Urinary bladder (tissue), 3 donors: ENCODE measurements at regions not wholly inside any gene's neighbourhood (a gene's known extent, or its start where the extent isn't known, plus 50 kb on each side); places are given as distances from the start of the nearest gene placed in this dataset.
"Not testable (repeated sequence)": the region's sequence is repeated elsewhere in the genome, so short reads cannot be mapped to it uniquely, and the experiment has no call there.

Source experiments
- DNase-seq: peaks from one replicate; pipeline ENCODE4 v3.0.0-alpha.2; 2015; ENCODE audit errors: extremely low spot score
- H3K27ac ChIP-seq: one replicate; pipeline ENCODE4 v1.5.1; 2013; ENCODE audit warnings: low read depth, mild to moderate bottlenecking, moderate library complexity
- H3K36me3 ChIP-seq: one replicate; pipeline ENCODE4 v1.6.1; 2013; ENCODE audit warnings: mild to moderate bottlenecking, moderate library complexity; ENCODE audit not compliant: insufficient read depth
- H3K4me1 ChIP-seq: one replicate; pipeline ENCODE4 v1.6.1; 2013; ENCODE audit warnings: mild to moderate bottlenecking, moderate library complexity; ENCODE audit not compliant: insufficient read depth
- H3K4me3 ChIP-seq: one replicate; pipeline ENCODE4 v1.5.1; 2013; ENCODE audit warnings: low read depth, low read length
- WGBS: extraction: QIAGEN DNeasy Blood & Tissue Kit; methylation state at CpG from one replicate; pipeline ENCODE4 v1.1.7; 2013; 5-methylcytosine and 5-hydroxymethylcytosine counted together
- donor health status: healthy with polysubstance abuse.
- donor health status: healthy.

DNA sequence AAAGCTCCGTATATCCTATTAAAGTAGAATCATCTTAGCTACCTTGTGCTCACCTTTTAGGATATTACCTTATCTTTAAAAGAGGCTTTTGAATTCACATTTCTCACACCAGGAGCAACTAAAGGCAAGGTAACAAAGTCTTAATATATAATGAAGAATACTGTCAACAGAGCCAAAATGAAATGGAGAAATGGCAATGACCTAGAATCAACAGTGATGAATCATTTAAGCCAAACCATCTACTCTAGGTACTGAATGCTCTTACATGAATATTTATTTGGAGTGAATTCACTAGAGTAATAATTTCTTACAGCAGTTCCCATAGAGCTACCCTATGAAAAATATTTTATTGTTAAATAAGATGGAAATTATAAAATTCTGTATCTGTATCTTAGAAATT lies 421.0 kb downstream of the RND3 start:
- WGBS, result 87% methylated on average over 1 of the region's 1 CpG

DNA sequence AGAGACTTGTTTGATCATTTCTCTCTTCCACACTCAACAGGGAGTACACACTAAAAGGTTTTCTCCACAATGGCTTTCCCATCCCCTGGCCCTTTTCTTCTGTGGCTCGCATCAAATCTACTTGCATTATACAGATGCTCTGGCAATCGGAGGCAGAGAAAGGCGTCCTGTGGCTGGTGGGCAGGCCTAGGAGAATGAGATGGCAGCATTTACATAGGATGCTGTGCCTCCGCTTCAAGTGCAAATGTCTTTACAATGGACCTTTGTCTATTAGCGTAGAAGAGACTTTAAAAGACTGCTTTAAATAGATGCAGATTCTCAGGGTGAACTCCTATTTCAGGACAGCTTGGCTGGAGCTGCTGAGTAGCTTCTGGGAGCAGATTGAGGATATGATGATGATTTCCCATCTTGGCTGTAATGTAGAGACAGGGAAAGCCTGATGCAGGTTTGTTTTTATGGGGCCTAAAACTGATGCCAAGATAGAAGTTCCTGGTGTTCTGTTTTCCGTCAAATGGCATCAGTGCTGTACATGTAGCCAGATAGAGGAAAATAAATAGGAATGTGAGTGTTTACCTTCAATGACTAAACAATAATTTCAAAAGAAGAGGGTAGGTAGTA lies 423.4 kb downstream of the RND3 start:
- Histone ChIP-seq H3K36me3 (no peaks in the 10 kb centered on the region), H3K4me3 (no peak overlapping the region), H3K4me1 (no peaks in the 10 kb centered on the region), H3K27ac (no peak overlapping the region)
- no peak for DNase-seq
- 67% methylated on average over 6 of the region's 6 CpGs for WGBS

More for the DNA sequence above, 421.0 kb downstream of the RND3 start:
- Histone ChIP-seq H3K27ac (no peak overlapping the region), H3K36me3 (no peaks in the 10 kb centered on the region), H3K4me3 (no peak overlapping the region), H3K4me1 (no peaks in the 10 kb centered on the region)
- DNase-seq, result no peak

DNA sequence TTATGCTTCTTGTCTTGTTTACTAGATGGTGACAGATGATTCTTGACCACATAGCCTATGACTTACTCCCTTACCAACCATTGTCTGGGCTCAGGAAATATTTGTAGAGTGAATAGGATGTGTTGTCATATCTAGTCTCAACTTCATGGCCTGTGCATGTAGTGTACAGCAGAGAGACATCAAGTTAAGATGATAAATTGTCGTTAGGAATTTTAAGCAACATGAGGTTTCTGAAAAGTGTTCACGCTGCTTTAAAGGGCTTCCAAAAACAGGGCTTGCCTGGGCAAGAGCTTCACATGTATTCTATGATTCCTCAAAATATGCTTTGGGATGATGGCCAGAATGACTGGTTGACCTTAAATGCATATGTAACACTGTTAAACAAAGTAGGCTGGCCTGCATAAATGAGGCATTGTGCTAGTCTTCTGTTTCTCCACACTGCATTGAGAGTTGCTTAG lies 424.0 kb downstream of the RND3 start:
- WGBS, result 84% methylated on average over 2 of the region's 2 CpGs
- no peaks in the 10 kb centered on the region for H3K4me1 ChIP-seq
- no peak overlapping the region for H3K27ac ChIP-seq
- H3K4me3 ChIP-seq, result no peak overlapping the region
- H3K36me3 ChIP-seq, result no peaks in the 10 kb centered on the region
- no peak for DNase-seq

- Histone ChIP-seq H3K4me3 (no peak overlapping the region), H3K36me3 (no peaks in the 10 kb centered on the region), H3K4me1 (no peaks in the 10 kb centered on the region), H3K27ac (no peak overlapping the region)
- WGBS, result 58% methylated on average over 3 of the region's 3 CpGs
- DNase-seq, result no peak
Measured at GRCh38 chr2:150062416-150062815, 425.1 kb downstream of the RND3 start.

DNA sequence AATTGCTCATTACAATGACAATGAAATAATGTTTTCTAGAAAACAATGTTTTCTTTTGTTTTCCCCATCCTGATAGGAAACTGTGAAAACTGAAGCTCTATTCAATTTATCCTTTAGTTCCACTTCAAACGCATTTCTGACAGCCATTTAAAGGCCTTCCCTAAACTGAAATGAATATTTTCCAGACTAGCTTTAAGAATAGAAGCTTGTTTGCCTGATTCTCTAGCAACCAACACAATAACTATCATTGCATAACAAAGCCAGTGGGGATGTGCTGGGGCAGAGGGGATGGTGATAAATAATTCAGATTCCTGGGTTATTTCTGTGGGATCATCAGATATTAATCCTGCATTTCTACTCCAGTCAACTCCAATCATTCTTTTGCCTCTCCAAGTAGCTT lies 427.1 kb downstream of the RND3 start:
- WGBS, result 35% methylated on average over 1 of the region's 1 CpG
- no peak for DNase-seq
- Histone ChIP-seq H3K36me3 (no peaks in the 10 kb centered on the region), H3K4me1 (no peaks in the 10 kb centered on the region), H3K27ac (no peak overlapping the region), H3K4me3 (no peak overlapping the region)

DNA sequence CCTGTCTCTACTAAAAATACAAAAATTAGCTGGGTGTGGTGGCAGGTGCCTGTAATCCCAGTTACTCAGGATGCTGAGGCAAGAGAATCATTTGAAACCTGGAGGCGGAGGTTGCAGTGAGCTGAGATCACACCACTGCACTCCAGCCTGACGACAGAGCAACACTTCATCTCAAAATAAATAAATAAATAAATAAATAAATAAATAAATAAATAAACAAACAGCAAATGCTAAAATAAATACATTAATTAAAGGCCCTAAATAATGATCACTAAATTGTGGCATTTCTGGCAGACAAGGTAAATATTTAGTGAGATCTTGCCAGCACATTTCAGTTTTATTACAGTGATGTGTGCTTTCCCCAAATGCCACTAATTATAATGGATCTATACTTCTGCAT lies 427.8 kb downstream of the RND3 start:
- H3K36me3 ChIP-seq, H3K4me3 ChIP-seq, DNase-seq, H3K27ac ChIP-seq, H3K4me1 ChIP-seq: not testable (repeated sequence)
- WGBS, result 95% methylated on average over 2 of the region's 2 CpGs

- H3K4me3 ChIP-seq, result no peak overlapping the region
- no peaks in the 10 kb centered on the region for H3K4me1 ChIP-seq
- 86% methylated on average over 3 of the region's 3 CpGs for WGBS
- no peaks in the 10 kb centered on the region for H3K36me3 ChIP-seq
- no peak for DNase-seq
- no peak overlapping the region for H3K27ac ChIP-seq
Measured at GRCh38 chr2:150052457-150052856, 435.0 kb downstream of the RND3 start.

GRCh38 chr2:150051004-150051403 lies 436.5 kb downstream of the RND3 start:
- Histone ChIP-seq H3K27ac (no peak overlapping the region), H3K36me3 (no peaks in the 10 kb centered on the region), H3K4me1 (no peaks in the 10 kb centered on the region), H3K4me3 (no peak overlapping the region)
- DNase-seq, result no peak

DNA sequence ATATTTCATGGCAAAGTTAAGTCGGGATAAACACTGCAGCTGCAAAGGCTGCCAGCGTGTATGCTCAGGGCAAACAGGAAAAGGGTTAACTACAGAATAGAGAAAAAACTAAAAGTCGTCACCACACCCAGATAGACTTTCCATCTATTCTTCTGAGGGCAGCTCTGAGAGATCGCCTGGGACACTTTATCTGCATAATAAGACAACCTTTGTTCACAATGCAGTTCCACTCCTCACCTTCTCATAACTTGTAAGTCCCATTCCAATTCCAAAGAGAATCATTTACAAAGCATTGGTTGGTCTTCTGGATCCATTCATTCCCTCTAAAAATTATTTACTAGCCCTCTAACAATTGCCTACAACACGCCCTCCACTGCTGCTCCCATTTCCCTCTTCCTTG lies 437.4 kb downstream of the RND3 start:
- DNase-seq, result no peak
- H3K27ac ChIP-seq, result no peak overlapping the region
- no peaks in the 10 kb centered on the region for H3K4me1 ChIP-seq
- 81% methylated on average over 5 of the region's 5 CpGs for WGBS
- no peak overlapping the region for H3K4me3 ChIP-seq
- no peaks in the 10 kb centered on the region for H3K36me3 ChIP-seq

- Histone ChIP-seq H3K4me3 (no peak overlapping the region), H3K4me1 (no peaks in the 10 kb centered on the region), H3K36me3 (no peaks in the 10 kb centered on the region), H3K27ac (no peak overlapping the region)
- no peak for DNase-seq
- WGBS, result 82% methylated on average over 2 of the region's 2 CpGs
Measured at GRCh38 chr2:150047620-150048222, 439.7 kb downstream of the RND3 start.

GRCh38 chr2:150046810-150047209 lies 440.7 kb downstream of the RND3 start:
- no peaks in the 10 kb centered on the region for H3K4me1 ChIP-seq
- 86% methylated on average over 4 of the region's 4 CpGs for WGBS
- no peak overlapping the region for H3K4me3 ChIP-seq
- H3K27ac ChIP-seq, result no peak overlapping the region
- DNase-seq, result no peak
- H3K36me3 ChIP-seq, result no peaks in the 10 kb centered on the region

GRCh38 chr2:150046211-150046610 lies 441.3 kb downstream of the RND3 start:
- H3K4me3 ChIP-seq, result no peak overlapping the region
- no peaks in the 10 kb centered on the region for H3K36me3 ChIP-seq
- 79% methylated on average over 5 of the region's 5 CpGs for WGBS
- DNase-seq, result no peak
- no peak overlapping the region for H3K27ac ChIP-seq
- no peaks in the 10 kb centered on the region for H3K4me1 ChIP-seq

- Histone ChIP-seq H3K36me3 (no peaks in the 10 kb centered on the region), H3K27ac (no peak overlapping the region), H3K4me3 (no peak overlapping the region), H3K4me1 (no peaks in the 10 kb centered on the region)
- no peak for DNase-seq
- 90% methylated on average over 4 of the region's 4 CpGs for WGBS
Measured at GRCh38 chr2:150045601-150046000, 441.9 kb downstream of the RND3 start.

- Histone ChIP-seq H3K36me3 (no peaks in the 10 kb centered on the region), H3K4me3 (no peak overlapping the region), H3K27ac (no peak overlapping the region), H3K4me1 (no peaks in the 10 kb centered on the region)
- 95% methylated on average over 2 of the region's 2 CpGs for WGBS
- no peak for DNase-seq
Measured at GRCh38 chr2:150043172-150043500, 444.3 kb downstream of the RND3 start.
